IMR-90 (cell line): ENCODE measurements at regions not wholly inside any gene's neighbourhood (a gene's known extent, or its start where the extent isn't known, plus 50 kb on each side); places are given as distances from the start of the nearest gene placed in this dataset.

Source experiments
- ATAC-seq: fragments of 200-7000 bp; cut with Tn5 transposase; 2 replicates; pipeline ENCODE4 v1.9.1; 2020; ENCODE audit warnings: low read depth, mild to moderate bottlenecking, moderate library complexity
- BruUV-seq: library from RNA; stranded (reverse); fragments of 400-500 nt; replicated peaks from 2 replicates; lab custom pipeline; 2021; lab: Mats Ljungman, UMichigan
- CTCF ChIA-PET: fragments of 300-600 bp; formaldehyde crosslinking; extraction: SDS; loops from one replicate; lab custom pipeline; 2021; ENCODE audit warnings: antibody characterized with exemption; lab: Yijun Ruan, JAX
- POLR2A ChIA-PET: fragments of 300-600 bp; sonication (Branson Sonifier 250); formaldehyde crosslinking; loops from one replicate; lab custom pipeline; 2022; ENCODE audit warnings: antibody characterized with exemption; ENCODE audit not compliant: unreplicated experiment; lab: Charles Lee
- DNase-seq: peaks from one replicate; pipeline ENCODE4 v3.0.0; 2013
- H2AFZ ChIP-seq: replicated peaks from 2 replicates; pipeline ENCODE3; 2013; ENCODE audit warnings: low read length, mild to moderate bottlenecking; ENCODE audit not compliant: poor library complexity
- H2AK5ac ChIP-seq: 2 replicates; pipeline ENCODE4 v1.6.1; 2013; ENCODE audit warnings: low read depth, low read length, inconsistent platforms
- H2AK9ac ChIP-seq: replicated peaks from 2 replicates; pipeline ENCODE3; 2013; ENCODE audit warnings: mild to moderate bottlenecking, low read depth, low read length, moderate library complexity; ENCODE audit not compliant: poor library complexity
- H2BK120ac ChIP-seq: 2 replicates; pipeline ENCODE4 v1.6.1; 2013; ENCODE audit warnings: low read depth, low read length, inconsistent platforms
- H2BK15ac ChIP-seq: 3 replicates; pipeline ENCODE4 v1.6.1; 2013; ENCODE audit warnings: low read depth, low read length, inconsistent platforms
- H2BK20ac ChIP-seq: 2 replicates; pipeline ENCODE4 v1.6.1; 2013; ENCODE audit warnings: low read depth, mild to moderate bottlenecking, inconsistent platforms, low read length, moderate library complexity
- H2BK5ac ChIP-seq: 2 replicates; pipeline ENCODE4 v1.6.1; 2013; ENCODE audit warnings: mild to moderate bottlenecking, low read depth, low read length, inconsistent platforms; ENCODE audit not compliant: poor library complexity, severe bottlenecking
- H3K14ac ChIP-seq: replicated peaks from 2 replicates; pipeline ENCODE4 v1.6.1; 2013; ENCODE audit warnings: low read depth, low read length, inconsistent platforms
- H3K18ac ChIP-seq: 2 replicates; pipeline ENCODE4 v1.6.1; 2013; ENCODE audit warnings: low read depth, low read length, control low read depth
- H3K23ac ChIP-seq: 2 replicates; pipeline ENCODE4 v1.6.1; 2013; ENCODE audit warnings: low read depth, low read length, inconsistent platforms
- H3K27ac ChIP-seq: 2 replicates; pipeline ENCODE4 v1.5.1; 2013; ENCODE audit warnings: mild to moderate bottlenecking, control low read depth, low read length; ENCODE audit not compliant: insufficient read depth
- H3K27me3 ChIP-seq: 2 replicates; pipeline ENCODE4 v1.6.1; 2013; ENCODE audit warnings: low read length; ENCODE audit not compliant: control insufficient read depth, insufficient read depth
- H3K36me3 ChIP-seq: 2 replicates; pipeline ENCODE4 v1.6.1; 2013; ENCODE audit warnings: low read length, mixed read lengths; ENCODE audit not compliant: control insufficient read depth, insufficient read depth
- H3K4ac ChIP-seq: 2 replicates; pipeline ENCODE4 v1.6.1; 2013; ENCODE audit warnings: low read depth, low read length, inconsistent platforms
- H3K4me1 ChIP-seq: 2 replicates; pipeline ENCODE4 v1.6.1; 2013; ENCODE audit warnings: low read length, mixed read lengths; ENCODE audit not compliant: control insufficient read depth, insufficient read depth
- H3K4me2 ChIP-seq: 2 replicates; pipeline ENCODE4 v1.6.1; 2013; ENCODE audit warnings: low read depth, mild to moderate bottlenecking, control low read depth, low read length, moderate library complexity
- H3K4me3 ChIP-seq: 2 replicates; pipeline ENCODE4 v1.5.1; 2013; ENCODE audit warnings: low read depth, mild to moderate bottlenecking, control low read depth, low read length, moderate library complexity; ENCODE audit not compliant: insufficient read depth
- H3K56ac ChIP-seq: 2 replicates; pipeline ENCODE4 v1.6.1; 2013; ENCODE audit warnings: low read length, inconsistent platforms; ENCODE audit not compliant: insufficient read depth; ENCODE audit errors: extremely low read depth
- H3K79me1 ChIP-seq, 2 experiments: 2 replicates each; pipeline ENCODE4 v1.6.1; 2013; ENCODE audit warnings: low read length in 2 of 2, inconsistent platforms in 1 of 2, low read depth in 1 of 2
- H3K9ac ChIP-seq: 2 replicates; pipeline ENCODE4 v1.6.1; 2013; ENCODE audit warnings: low read depth, low read length, control low read depth
- H3K9me1 ChIP-seq: 2 replicates; pipeline ENCODE4 v1.6.1; 2013; ENCODE audit warnings: low read length, inconsistent platforms; ENCODE audit not compliant: insufficient read depth
- H3K9me3 ChIP-seq: 2 replicates; pipeline ENCODE4 v1.6.1; 2013; ENCODE audit warnings: low read length; ENCODE audit not compliant: control insufficient read depth, insufficient read depth
- H4K20me1 ChIP-seq: 2 replicates; pipeline ENCODE4 v1.6.1; 2013; ENCODE audit warnings: low read length, inconsistent platforms; ENCODE audit not compliant: insufficient read depth
- H4K5ac ChIP-seq: 2 replicates; pipeline ENCODE4 v1.6.1; 2013; ENCODE audit warnings: mild to moderate bottlenecking, low read depth, low read length, control low read depth
- H4K8ac ChIP-seq, 2 experiments: 2 replicates each; pipeline ENCODE4 v1.6.1; 2013; ENCODE audit warnings: low read depth in 2 of 2, low read length in 2 of 2, control low read depth in 1 of 2, inconsistent platforms in 1 of 2
- H4K91ac ChIP-seq: 2 replicates; pipeline ENCODE4 v1.6.1; 2013; ENCODE audit warnings: low read depth, low read length, inconsistent platforms; ENCODE audit not compliant: insufficient read depth
- BHLHE40 ChIP-seq: fragments of 150-350 bp; IDR thresholded peaks from 2 replicates; pipeline ENCODE4 v1.6.1; 2016; ENCODE audit warnings: mild to moderate bottlenecking, low read depth, low read length
- CEBPB ChIP-seq: IDR thresholded peaks from 2 replicates; pipeline ENCODE4 v1.6.1; 2012; ENCODE audit warnings: low read depth, low read length, improper control_type of control experiment
- CHD1 ChIP-seq: IDR thresholded peaks from 2 replicates; pipeline ENCODE4 v1.6.1; 2012; ENCODE audit warnings: low read depth, low read length, improper control_type of control experiment
- CTCF ChIP-seq: conservative IDR thresholded peaks from 2 replicates; pipeline ENCODE4 v1.5.1; 2012; ENCODE audit warnings: mild to moderate bottlenecking, low read depth, low read length, improper control_type of control experiment
- ELK1 ChIP-seq: fragments of 150-350 bp; IDR thresholded peaks from 2 replicates; pipeline ENCODE4 v1.6.1; 2016; ENCODE audit warnings: low read depth, mild to moderate bottlenecking, low read length, moderate library complexity, borderline replicate concordance
- FOS ChIP-seq: fragments of 150-350 bp; IDR thresholded peaks from 2 replicates; pipeline ENCODE4 v1.6.1; 2016; ENCODE audit warnings: low read depth, low read length
- MAFK ChIP-seq: IDR thresholded peaks from 2 replicates; pipeline ENCODE4 v1.6.1; 2012; ENCODE audit warnings: low read depth, low read length, improper control_type of control experiment
- MAZ ChIP-seq: IDR thresholded peaks from 2 replicates; pipeline ENCODE4 v1.6.1; 2012; ENCODE audit warnings: low read depth, mild to moderate bottlenecking, low read length, improper control_type of control experiment, moderate library complexity, borderline replicate concordance
- MXI1 ChIP-seq: IDR thresholded peaks from 2 replicates; pipeline ENCODE4 v1.6.1; 2012; ENCODE audit warnings: low read depth, mild to moderate bottlenecking, low read length, moderate library complexity, borderline replicate concordance
- NFE2L2 ChIP-seq: fragments of 150-350 bp; IDR thresholded peaks from 2 replicates; pipeline ENCODE4 v1.6.1; 2016; ENCODE audit warnings: low read depth, mild to moderate bottlenecking, low read length
- POLR2A ChIP-seq: IDR thresholded peaks from 2 replicates; pipeline ENCODE4 v1.6.1; 2012; ENCODE audit warnings: mild to moderate bottlenecking, low read depth, low read length
- RAD21 ChIP-seq: IDR thresholded peaks from 2 replicates; pipeline ENCODE4 v1.6.1; 2012; ENCODE audit warnings: low read length, improper control_type of control experiment
- RCOR1 ChIP-seq: IDR thresholded peaks from 2 replicates; pipeline ENCODE4 v1.6.1; 2012; ENCODE audit warnings: mild to moderate bottlenecking, low read length, improper control_type of control experiment; ENCODE audit not compliant: insufficient replicate concordance
- RFX5 ChIP-seq: IDR thresholded peaks from 2 replicates; pipeline ENCODE4 v1.8.0; 2012; ENCODE audit warnings: low read depth, mild to moderate bottlenecking, low read length, moderate library complexity
- SMC3 ChIP-seq: fragments of 150-350 bp; IDR thresholded peaks from 2 replicates; pipeline ENCODE4 v1.6.1; 2016; ENCODE audit warnings: low read depth, mild to moderate bottlenecking, antibody characterized with exemption, low read length, moderate library complexity
- USF2 ChIP-seq: fragments of 150-350 bp; IDR thresholded peaks from 2 replicates; pipeline ENCODE4 v1.6.1; 2017; ENCODE audit warnings: mild to moderate bottlenecking, antibody characterized with exemption, low read length, low read depth
- WGBS, 2 experiments: methylation state at CpG; one replicate each; pipeline versions ENCODE4 v1.1.5 to v1.1.7; 2013; ENCODE audit warnings: missing lambda C conversion rate in 2 of 2; ENCODE audit not compliant: insufficient read length in 1 of 2; ENCODE audit errors: extremely low coverage in 2 of 2; 5-methylcytosine and 5-hydroxymethylcytosine counted together
- dilution Hi-C: fragments of 300-500 bp; cut with HindIII; formaldehyde crosslinking; loops from one replicate; pipeline ENCODE4 v1.14.3; 2018; ENCODE audit warnings: low sequenced_read_pairs; ENCODE audit not compliant: unreplicated experiment
- in situ Hi-C: fragments of 300-500 bp; cut with MboI; formaldehyde crosslinking; loops from 3 replicates; pipeline ENCODE4 v1.14.3; 2019; ENCODE audit warnings: low sequenced_read_pairs, inconsistent platforms, mixed read lengths
- intact Hi-C: fragments of 100-400 bp; cut with micrococcal nuclease; formaldehyde crosslinking; loops from 2 replicates; pipeline ENCODE4 v1.10.0; 2022

GRCh38 chr5:154647114-154647760, 107.9 kb upstream of the LARP1 start:
- DNase-seq, result peak; percentile 12
- CTCF ChIA-PET, result no interaction called here
- in situ Hi-C loops, result no loop called here

More at GRCh38 chr5:154647114-154647760, 107.9 kb upstream of the LARP1 start:
- no peaks in the 10 kb centered on the region for H3K36me3 ChIP-seq
- no peak overlapping the region for H4K5ac ChIP-seq
- H2BK20ac ChIP-seq, result no peak overlapping the region
- H2AK9ac ChIP-seq, result peak overlapping the region; percentile 15
- no peaks in the 10 kb centered on the region for H4K20me1 ChIP-seq
- peak overlapping the region; percentile 78 for H2AFZ ChIP-seq
- H4K8ac ChIP-seq, result no peak overlapping the region
- POLR2A ChIA-PET, result no interaction called here
- peaks cover 4% of the 10 kb centered on the region; the same call in 1 of the 2 replicates for H3K9me3 ChIP-seq
- peaks cover 5% of the 10 kb centered on the region for H3K27me3 ChIP-seq
- H3K79me1 ChIP-seq, result no peaks in the 10 kb centered on the region
- no peak overlapping the region for H2BK120ac ChIP-seq
- no peak overlapping the region for H2BK5ac ChIP-seq
- no peak overlapping the region for H2AK5ac ChIP-seq
- no peak for TF ChIP-seq MAZ
- no peak for TF ChIP-seq CHD1
- TF ChIP-seq BHLHE40, result no peak
- no peak for TF ChIP-seq MXI1
- no peak for TF ChIP-seq RCOR1
- TF ChIP-seq CTCF, result no peak
- no peak for TF ChIP-seq USF2
- TF ChIP-seq RFX5, result no peak
- no peak for TF ChIP-seq SMC3
- TF ChIP-seq POLR2A, result no peak
- no peak for TF ChIP-seq MAFK
- no peak for TF ChIP-seq FOS
- no peak for TF ChIP-seq CEBPB
- TF ChIP-seq ELK1, result no peak
- no peak for TF ChIP-seq RAD21
- TF ChIP-seq NFE2L2, result no peak
- H3K27ac ChIP-seq, result no peak overlapping the region
- no peak overlapping the region for H3K9ac ChIP-seq
- H4K91ac ChIP-seq, result no peak overlapping the region
- 25% methylated on average over 4 of the region's 36 CpGs; no CpG with 5 or more reads in 1 of the 2 experiments for WGBS, 2 experiments
- dilution Hi-C loops (no loop called here), intact Hi-C loops (no loop called here)
- no peak overlapping the region for H3K4ac ChIP-seq
- H3K4me3 ChIP-seq, result no peak overlapping the region
- H3K9me1 ChIP-seq, result no peaks in the 10 kb centered on the region
- no peak overlapping the region for H3K56ac ChIP-seq
- no peak overlapping the region for H3K14ac ChIP-seq
- no peak overlapping the region for H3K4me2 ChIP-seq
- H3K23ac ChIP-seq, result no peak overlapping the region
- no peak overlapping the region for H2BK15ac ChIP-seq
- ATAC-seq, result peak; percentile 25; the same call in 1 of the 2 replicates
- H3K18ac ChIP-seq, result no peak overlapping the region
- BruUV-seq, result no TSS peak
- no peaks in the 10 kb centered on the region for H3K4me1 ChIP-seq
